Endothelial cell of umbilical vein (primary cell): ENCODE measurements at regions not wholly inside any gene's neighbourhood (a gene's known extent, or its start where the extent isn't known, plus 50 kb on each side); places are given as distances from the start of the nearest gene placed in this dataset.

Source experiments
- EZH2 ChIP-seq: IDR thresholded peaks from 2 replicates; pipeline ENCODE4 v1.6.1; 2012; ENCODE audit warnings: borderline replicate concordance, low read depth, mild to moderate bottlenecking, moderate library complexity, low read length, inconsistent platforms; ENCODE audit not compliant: severe bottlenecking
- GATA2 ChIP-seq: IDR thresholded peaks from 2 replicates; pipeline ENCODE4 v1.7.0; 2011; ENCODE audit warnings: low read depth, mild to moderate bottlenecking, moderate library complexity, mixed read lengths, low read length; ENCODE audit not compliant: insufficient read length, insufficient read depth
- MAX ChIP-seq: IDR thresholded peaks from 2 replicates; pipeline ENCODE4 v1.6.1; 2011; ENCODE audit not compliant: insufficient read depth, insufficient read length
- TF ChIP-seq, protein P1 (sequence below), 2 donors: IDR thresholded peaks; 1 replicate in 1 of 2; 2 replicates in 1 of 2; pipeline ENCODE4 v1.5.1; 2011; ENCODE audit warnings: low read length in 2 of 2, mild to moderate bottlenecking in 2 of 2, moderate library complexity in 2 of 2, control low read depth in 1 of 2, inconsistent platforms in 1 of 2, low read depth in 1 of 2; ENCODE audit not compliant: insufficient read depth in 1 of 2; ENCODE audit errors: extremely low read depth in 1 of 2

DNA sequence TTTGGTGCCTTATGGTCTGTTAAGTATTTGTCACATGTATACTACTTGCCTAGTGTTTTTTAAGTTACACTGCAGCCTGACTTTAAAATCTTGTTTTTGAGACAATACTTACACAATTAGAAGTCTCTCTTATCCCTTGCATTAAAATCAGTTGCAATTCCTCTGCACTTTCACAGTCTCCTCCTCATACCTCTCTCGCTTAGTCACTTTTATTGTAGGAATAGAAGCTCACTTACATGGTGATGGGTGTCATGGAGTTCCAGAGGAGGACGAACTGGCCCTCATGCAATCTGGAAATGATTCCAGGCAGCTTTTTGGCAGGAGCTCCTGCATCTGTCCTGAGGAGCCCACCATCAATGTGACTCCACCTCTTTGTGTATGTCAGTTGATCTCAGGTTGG lies 238.4 kb upstream of the TBC1D5 start:
- TF ChIP-seq MAX (no peak), EZH2 (no peak), GATA2 (no peak)
- TF ChIP-seq, protein P1, sequence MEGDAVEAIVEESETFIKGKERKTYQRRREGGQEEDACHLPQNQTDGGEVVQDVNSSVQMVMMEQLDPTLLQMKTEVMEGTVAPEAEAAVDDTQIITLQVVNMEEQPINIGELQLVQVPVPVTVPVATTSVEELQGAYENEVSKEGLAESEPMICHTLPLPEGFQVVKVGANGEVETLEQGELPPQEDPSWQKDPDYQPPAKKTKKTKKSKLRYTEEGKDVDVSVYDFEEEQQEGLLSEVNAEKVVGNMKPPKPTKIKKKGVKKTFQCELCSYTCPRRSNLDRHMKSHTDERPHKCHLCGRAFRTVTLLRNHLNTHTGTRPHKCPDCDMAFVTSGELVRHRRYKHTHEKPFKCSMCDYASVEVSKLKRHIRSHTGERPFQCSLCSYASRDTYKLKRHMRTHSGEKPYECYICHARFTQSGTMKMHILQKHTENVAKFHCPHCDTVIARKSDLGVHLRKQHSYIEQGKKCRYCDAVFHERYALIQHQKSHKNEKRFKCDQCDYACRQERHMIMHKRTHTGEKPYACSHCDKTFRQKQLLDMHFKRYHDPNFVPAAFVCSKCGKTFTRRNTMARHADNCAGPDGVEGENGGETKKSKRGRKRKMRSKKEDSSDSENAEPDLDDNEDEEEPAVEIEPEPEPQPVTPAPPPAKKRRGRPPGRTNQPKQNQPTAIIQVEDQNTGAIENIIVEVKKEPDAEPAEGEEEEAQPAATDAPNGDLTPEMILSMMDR (IDR thresholded peaks at IDR 0.05; ENCODE audit: extremely low read depth in 1 of 2, insufficient read depth in 1 of 2, low read depth in 1 of 2, low read length in 2 of 2): no peak
